DMS153 (cell line): ENCODE measurements at regions not wholly inside any gene's neighbourhood (a gene's known extent, or its start where the extent isn't known, plus 50 kb on each side); places are given as distances from the start of the nearest gene placed in this dataset.

Experiments
- DNase-seq: peaks from one replicate; lab custom pipeline; 2025; lab: John Stamatoyannopoulos, UW

- no peak for DNase-seq
Measured at GRCh38 chr14:73800970-73801515, 50.6 kb upstream of the PTGR2 start.

- DNase-seq: no peak
Measured at GRCh38 chr14:73797543-73798265, 53.9 kb upstream of the PTGR2 start.

- no peak for DNase-seq
Measured at GRCh38 chr14:73796893-73797542, 54.6 kb upstream of the PTGR2 start.

- no peak for DNase-seq
Measured at GRCh38 chr14:73796415-73796814, 55.2 kb upstream of the PTGR2 start.

GRCh38 chr14:73795974-73796373 is 55.7 kb upstream of the PTGR2 start:
- DNase-seq: no peak

GRCh38 chr14:73795466-73795865 is 56.2 kb upstream of the PTGR2 start:
- no peak for DNase-seq

- DNase-seq: no peak
Measured at GRCh38 chr14:73794146-73794545, 57.5 kb upstream of the PTGR2 start.

- no peak for DNase-seq
Measured at GRCh38 chr14:73792481-73792880, 59.1 kb upstream of the PTGR2 start.

- no peak for DNase-seq
Measured at GRCh38 chr14:73789989-73790581, 61.5 kb upstream of the PTGR2 start.

- DNase-seq: no peak
Measured at GRCh38 chr14:73788701-73789551, 62.7 kb upstream of the PTGR2 start.

- DNase-seq: no peak
Measured at GRCh38 chr14:73788317-73788598, 63.4 kb upstream of the PTGR2 start.

GRCh38 chr14:73787486-73788316 is 63.9 kb upstream of the PTGR2 start:
- DNase-seq: no peak

GRCh38 chr14:73786636-73787485 is 64.8 kb upstream of the PTGR2 start:
- DNase-seq: no peak

GRCh38 chr14:73785834-73786635 is 65.6 kb upstream of the PTGR2 start:
- DNase-seq: peak; percentile 20

- DNase-seq: no peak
Measured at GRCh38 chr14:73785336-73785833, 66.2 kb upstream of the PTGR2 start.

GRCh38 chr14:73784988-73785313 is 66.7 kb upstream of the PTGR2 start:
- no peak for DNase-seq

- no peak for DNase-seq
Measured at GRCh38 chr14:73784181-73784987, 67.2 kb upstream of the PTGR2 start.

GRCh38 chr14:73783107-73783727 is 68.4 kb upstream of the PTGR2 start:
- no peak for DNase-seq
